A673 (cell line): ENCODE measurements at regions not wholly inside any gene's neighbourhood (a gene's known extent, or its start where the extent isn't known, plus 50 kb on each side); places are given as distances from the start of the nearest gene placed in this dataset.
A peak's percentile ranks its signal among the peaks of the same experiment; 100 is the strongest.

Source experiments
- BruUV-seq: library from RNA; stranded (reverse); fragments of 400-500 nt; replicated peaks from 2 replicates; lab custom pipeline; 2021; lab: Mats Ljungman, UMichigan
- CTCF ChIA-PET: fragments of 300-600 bp; sonication (Branson Sonifier 250); formaldehyde crosslinking; loops from one replicate; lab custom pipeline; 2022; ENCODE audit warnings: antibody characterized with exemption; lab: Charles Lee
- POLR2A ChIA-PET: fragments of 300-600 bp; sonication (Branson Sonifier 250); formaldehyde crosslinking; loops from one replicate; lab custom pipeline; 2022; ENCODE audit warnings: antibody characterized with exemption; ENCODE audit not compliant: low non-redundant PET; lab: Charles Lee
- DNase-seq: peaks from one replicate; pipeline ENCODE4 v3.0.0-alpha.2; 2015; ENCODE audit warnings: low spot score
- H3K27ac ChIP-seq: fragments of 200-600 bp; sonication (generic); 2 replicates; pipeline ENCODE4 v1.5.1; 2016; ENCODE audit warnings: mixed run types, low read depth, mild to moderate bottlenecking, mixed read lengths, antibody characterized with exemption, low read length; ENCODE audit not compliant: poor library complexity, severe bottlenecking
- H3K27me3 ChIP-seq: fragments of 200-600 bp; sonication (generic); replicated peaks from 2 replicates; pipeline ENCODE4 v1.6.1; 2017; ENCODE audit warnings: mixed run types, low read depth, mild to moderate bottlenecking, mixed read lengths, antibody characterized with exemption, low read length; ENCODE audit not compliant: insufficient read depth, poor library complexity
- H3K36me3 ChIP-seq: fragments of 200-600 bp; sonication (generic); 2 replicates; pipeline ENCODE4 v1.6.1; 2016; ENCODE audit warnings: mixed run types, mild to moderate bottlenecking, mixed read lengths, antibody characterized with exemption, low read length; ENCODE audit not compliant: insufficient read depth, poor library complexity, severe bottlenecking
- H3K4me1 ChIP-seq: fragments of 200-600 bp; sonication (generic); 2 replicates; pipeline ENCODE4 v1.6.1; 2017; ENCODE audit warnings: mixed run types, mild to moderate bottlenecking, mixed read lengths, antibody characterized with exemption, low read length; ENCODE audit not compliant: insufficient read depth, poor library complexity, severe bottlenecking
- H3K4me3 ChIP-seq: fragments of 200-600 bp; sonication (generic); 2 replicates; pipeline ENCODE4 v1.5.1; 2016; ENCODE audit warnings: low read depth, mixed run types, mild to moderate bottlenecking, mixed read lengths, low read length; ENCODE audit not compliant: poor library complexity, severe bottlenecking
- H3K9me3 ChIP-seq: fragments of 200-600 bp; sonication (generic); 2 replicates; pipeline ENCODE4 v1.6.1; 2016; ENCODE audit warnings: mixed run types, low read depth, mild to moderate bottlenecking, mixed read lengths, antibody characterized with exemption, low read length; ENCODE audit not compliant: poor library complexity, severe bottlenecking
- CTCF ChIP-seq: fragments of 300-800, 200-600 bp; sonication (generic); conservative IDR thresholded peaks from 2 replicates; pipeline ENCODE4 v1.5.1; 2017; ENCODE audit warnings: low read depth, mild to moderate bottlenecking, antibody characterized with exemption, low read length, moderate library complexity, mixed read lengths
- EZH2 ChIP-seq: fragments of 200-600 bp; sonication (generic); IDR thresholded peaks from 2 replicates; pipeline ENCODE4 v1.6.1; 2017; ENCODE audit warnings: borderline replicate concordance, low read depth, mild to moderate bottlenecking, mixed read lengths, antibody characterized with exemption, low read length; ENCODE audit not compliant: poor library complexity, severe bottlenecking
- intact Hi-C: fragments of 100-400 bp; cut with micrococcal nuclease; formaldehyde crosslinking; loops from one replicate; pipeline ENCODE4 v1.10.0; 2022; ENCODE audit not compliant: unreplicated experiment

- no peaks in the 10 kb centered on the region for H3K36me3 ChIP-seq
- peak overlapping the region; percentile 96 for H3K27ac ChIP-seq
- H3K27me3 ChIP-seq, result no peaks in the 10 kb centered on the region
- DNase-seq, result peak; percentile 53
- ChIA-PET POLR2A (no interaction called here), CTCF (no interaction called here)
- no peak overlapping the region for H3K4me3 ChIP-seq
- H3K4me1 ChIP-seq, result peaks cover 61% of the 10 kb centered on the region
- BruUV-seq, result no TSS peak
- TF ChIP-seq EZH2, result no peak
- no peak for TF ChIP-seq CTCF
- H3K9me3 ChIP-seq, result no peaks in the 10 kb centered on the region
- intact Hi-C loops, result loop anchor here (5.0 kb wide), 2 partner anchors 58 to 102 kb away; no protein-coding TSS in a partner anchor
These were observed 190.9 kb upstream of the TUT7 start for GRCh38 chr9:86545090-86545489.

GRCh38 chr9:86541014-86541570, 186.9 kb upstream of the TUT7 start:
- POLR2A ChIA-PET, result interaction anchor here (0.6 kb wide), 1 partner anchor 442 kb away, joined by 3 read pairs; the partner anchor contains the start of gene GOLM1

GRCh38 chr9:86535406-86535915, 181.3 kb upstream of the TUT7 start:
- peak overlapping the region; percentile 90 for H3K27ac ChIP-seq
- H3K4me3 ChIP-seq, result no peak overlapping the region
- peaks cover 9% of the 10 kb centered on the region for H3K9me3 ChIP-seq
- intact Hi-C loops, result no loop called here
- no TSS peak for BruUV-seq
- peaks cover 44% of the 10 kb centered on the region for H3K4me1 ChIP-seq
- POLR2A ChIA-PET, result no interaction called here
- peaks cover 6% of the 10 kb centered on the region for H3K36me3 ChIP-seq
- DNase-seq, result peak; percentile 80
- TF ChIP-seq EZH2 (no peak), CTCF (no peak)
- no peaks in the 10 kb centered on the region for H3K27me3 ChIP-seq
- CTCF ChIA-PET, result no interaction called here

More at GRCh38 chr9:86541014-86541570, 186.9 kb upstream of the TUT7 start:
- no TSS peak for BruUV-seq
- Histone ChIP-seq H3K4me3 (no peak overlapping the region), H3K27ac (no peak overlapping the region), H3K4me1 (peaks cover 26% of the 10 kb centered on the region), H3K36me3 (peaks cover 6% of the 10 kb centered on the region), H3K9me3 (peaks cover 8% of the 10 kb centered on the region), H3K27me3 (no peaks in the 10 kb centered on the region)
- CTCF ChIA-PET, result no interaction called here
- no peak for DNase-seq
- TF ChIP-seq CTCF, result no peak
- no peak for TF ChIP-seq EZH2
- intact Hi-C loops, result no loop called here
